Glutamatergic neuron (in vitro differentiated cells): ENCODE measurements at regions not wholly inside any gene's neighbourhood (a gene's known extent, or its start where the extent isn't known, plus 50 kb on each side); places are given as distances from the start of the nearest gene placed in this dataset.
A peak's percentile ranks its signal among the peaks of the same experiment; 100 is the strongest.

Experiments used
- DNase-seq: peaks from one replicate; pipeline ENCODE4 v3.0.0; 2022
- H3K27ac Mint-ChIP-seq: one replicate; pipeline ENCODE4 v1.8.0; 2020; ENCODE audit warnings: mild to moderate bottlenecking, mixed read lengths, inconsistent platforms; ENCODE audit not compliant: unreplicated experiment
- H3K27me3 Mint-ChIP-seq: one replicate; pipeline ENCODE4 v1.8.0; 2020; ENCODE audit warnings: mild to moderate bottlenecking, moderate library complexity, mixed read lengths, inconsistent platforms; ENCODE audit not compliant: unreplicated experiment
- H3K36me3 Mint-ChIP-seq: one replicate; pipeline ENCODE4 v1.8.0; 2020; ENCODE audit warnings: mild to moderate bottlenecking, mixed read lengths, inconsistent platforms; ENCODE audit not compliant: unreplicated experiment
- H3K4me1 Mint-ChIP-seq: one replicate; pipeline ENCODE4 v1.8.0; 2020; ENCODE audit warnings: mild to moderate bottlenecking, low read depth, mixed read lengths, inconsistent platforms; ENCODE audit not compliant: unreplicated experiment
- H3K4me3 Mint-ChIP-seq: one replicate; pipeline ENCODE4 v1.8.0; 2020; ENCODE audit warnings: mild to moderate bottlenecking, mixed read lengths, inconsistent platforms; ENCODE audit not compliant: unreplicated experiment
- H3K9me3 Mint-ChIP-seq: one replicate; pipeline ENCODE4 v1.8.0; 2020; ENCODE audit warnings: mild to moderate bottlenecking, moderate library complexity, mixed read lengths, inconsistent platforms; ENCODE audit not compliant: unreplicated experiment
- CTCF ChIP-seq: fragments of 200-600 bp; sonication (generic); IDR thresholded peaks from one replicate; pipeline ENCODE4 v1.5.0; 2021; ENCODE audit not compliant: partially characterized antibody, unreplicated experiment

GRCh38 chr12:125272383-125272933 is 207.2 kb downstream of the AACS start:
- no peaks in the 10 kb centered on the region for H3K36me3 Mint-ChIP-seq
- no peak for DNase-seq
- peaks cover 10% of the 10 kb centered on the region for H3K9me3 Mint-ChIP-seq
- no peak overlapping the region for H3K4me3 Mint-ChIP-seq
- peaks cover 8% of the 10 kb centered on the region for H3K27me3 Mint-ChIP-seq
- TF ChIP-seq CTCF, result no peak
- H3K27ac Mint-ChIP-seq, result no peak overlapping the region
- H3K4me1 Mint-ChIP-seq, result peaks cover 25% of the 10 kb centered on the region

GRCh38 chr12:125276567-125276966 is 211.3 kb downstream of the AACS start:
- Mint-ChIP-seq H3K9me3 (peaks cover 10% of the 10 kb centered on the region), H3K4me3 (peak overlapping the region; percentile 43), H3K36me3 (no peaks in the 10 kb centered on the region), H3K27me3 (peaks cover 10% of the 10 kb centered on the region), H3K27ac (peak overlapping the region; percentile 73), H3K4me1 (peaks cover 29% of the 10 kb centered on the region)
- DNase-seq, result peak; percentile 75
- TF ChIP-seq CTCF, result no peak

GRCh38 chr12:125280482-125281377 is 215.5 kb downstream of the AACS start:
- H3K4me1 Mint-ChIP-seq, result peaks cover 31% of the 10 kb centered on the region
- no peak overlapping the region for H3K4me3 Mint-ChIP-seq
- peaks cover 4% of the 10 kb centered on the region for H3K36me3 Mint-ChIP-seq
- H3K27me3 Mint-ChIP-seq, result peaks cover 11% of the 10 kb centered on the region
- peak; percentile 27 for DNase-seq
- peaks cover 6% of the 10 kb centered on the region for H3K9me3 Mint-ChIP-seq
- H3K27ac Mint-ChIP-seq, result peak overlapping the region; percentile 50
- no peak for TF ChIP-seq CTCF

- no peak for TF ChIP-seq CTCF
- Mint-ChIP-seq H3K4me3 (no peak overlapping the region), H3K27me3 (peaks cover 5% of the 10 kb centered on the region), H3K4me1 (peaks cover 18% of the 10 kb centered on the region), H3K9me3 (no peaks in the 10 kb centered on the region), H3K27ac (no peak overlapping the region), H3K36me3 (peaks cover 4% of the 10 kb centered on the region)
- no peak for DNase-seq
Measured at GRCh38 chr12:125282921-125283320, 217.7 kb downstream of the AACS start.

- Mint-ChIP-seq H3K4me1 (peaks cover 18% of the 10 kb centered on the region), H3K27ac (no peak overlapping the region), H3K27me3 (peaks cover 5% of the 10 kb centered on the region), H3K36me3 (peaks cover 4% of the 10 kb centered on the region), H3K9me3 (no peaks in the 10 kb centered on the region), H3K4me3 (no peak overlapping the region)
- no peak for DNase-seq
- TF ChIP-seq CTCF, result no peak
Measured at GRCh38 chr12:125283521-125283920, 218.3 kb downstream of the AACS start.
